Left ventricle myocardium inferior (tissue), 1 donor: ENCODE measurements at regions not wholly inside any gene's neighbourhood (a gene's known extent, or its start where the extent isn't known, plus 50 kb on each side); places are given as distances from the start of the nearest gene placed in this dataset.

Experiments used
- DNase-seq: peaks from one replicate; pipeline ENCODE4 v3.0.0-alpha.2; 2020
- H3K27ac ChIP-seq: fragments of 200-600 bp; replicated peaks from 2 replicates; pipeline ENCODE4 v1.8.0; 2021
- H3K27me3 ChIP-seq: fragments of 200-600 bp; 2 replicates; pipeline ENCODE4 v1.8.0; 2021; ENCODE audit warnings: low read depth
- H3K36me3 ChIP-seq: fragments of 200-600 bp; 2 replicates; pipeline ENCODE4 v1.8.0; 2021
- H3K4me1 ChIP-seq: fragments of 200-600 bp; 2 replicates; pipeline ENCODE4 v1.8.0; 2021
- H3K4me3 ChIP-seq: fragments of 200-600 bp; 2 replicates; pipeline ENCODE4 v1.8.0; 2021; ENCODE audit warnings: mild to moderate bottlenecking, moderate library complexity
- H3K9me3 ChIP-seq: fragments of 200-600 bp; replicated peaks from 2 replicates; pipeline ENCODE4 v1.8.0; 2021
- CTCF ChIP-seq: fragments of 200-600 bp; IDR thresholded peaks from 2 replicates; pipeline ENCODE4 v1.8.0; 2021; ENCODE audit warnings: antibody characterized with exemption, mild to moderate bottlenecking, borderline replicate concordance
- intact Hi-C: fragments of 100-400 bp; cut with micrococcal nuclease; formaldehyde crosslinking; loops from one replicate; pipeline ENCODE4 v1.11.0; 2022
- donor health status: DM: no; HTN: yes; CAD: no; lungs with severe emphysema.

GRCh38 chr10:121078036-121078435 lies 226.9 kb downstream of the WDR11 start:
- Histone ChIP-seq H3K27me3 (peaks cover 41% of the 10 kb centered on the region), H3K4me3 (no peak overlapping the region), H3K9me3 (no peaks in the 10 kb centered on the region), H3K36me3 (no peaks in the 10 kb centered on the region), H3K27ac (no peak overlapping the region), H3K4me1 (peaks cover 42% of the 10 kb centered on the region)
- intact Hi-C loops, result no loop called here
- TF ChIP-seq CTCF, result no peak
- no peak for DNase-seq

DNA sequence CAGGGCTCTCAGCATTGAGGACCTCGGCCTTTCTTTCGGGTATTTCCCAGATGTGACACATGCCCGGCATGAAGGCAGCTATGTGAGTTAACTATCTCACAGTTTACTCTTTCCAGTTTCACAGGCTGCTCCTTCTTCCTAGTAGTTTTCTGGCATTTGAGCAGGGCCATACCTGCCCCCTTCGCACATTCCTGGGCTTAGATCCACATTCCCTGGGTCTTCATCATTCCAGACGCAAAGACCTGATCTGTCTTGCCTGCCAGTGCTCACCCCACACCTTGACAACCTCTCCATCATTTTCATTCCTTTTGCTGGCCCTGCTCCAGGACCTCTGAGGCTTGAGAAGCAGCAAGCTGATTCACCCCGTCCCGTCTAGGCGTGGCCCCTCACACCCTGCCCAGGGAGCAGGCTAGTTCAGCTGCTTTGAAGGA lies 227.5 kb downstream of the WDR11 start:
- DNase-seq, result no peak
- H3K27ac ChIP-seq, result no peak overlapping the region
- peaks cover 46% of the 10 kb centered on the region for H3K27me3 ChIP-seq
- peaks cover 42% of the 10 kb centered on the region for H3K4me1 ChIP-seq
- TF ChIP-seq CTCF, result no peak
- no peaks in the 10 kb centered on the region for H3K36me3 ChIP-seq
- intact Hi-C loops, result no loop called here
- H3K4me3 ChIP-seq, result no peak overlapping the region
- no peaks in the 10 kb centered on the region for H3K9me3 ChIP-seq

GRCh38 chr10:121079226-121079625 lies 228.1 kb downstream of the WDR11 start:
- Histone ChIP-seq H3K36me3 (no peaks in the 10 kb centered on the region), H3K27ac (no peak overlapping the region), H3K4me3 (no peak overlapping the region), H3K4me1 (peaks cover 42% of the 10 kb centered on the region), H3K27me3 (peaks cover 51% of the 10 kb centered on the region), H3K9me3 (no peaks in the 10 kb centered on the region)
- DNase-seq, result no peak
- intact Hi-C loops, result no loop called here
- TF ChIP-seq CTCF, result no peak

- DNase-seq, result peak; percentile 45
- Histone ChIP-seq H3K4me3 (no peak overlapping the region), H3K27ac (peak overlapping the region; percentile 21), H3K9me3 (no peaks in the 10 kb centered on the region), H3K27me3 (peaks cover 63% of the 10 kb centered on the region), H3K4me1 (peaks cover 42% of the 10 kb centered on the region), H3K36me3 (no peaks in the 10 kb centered on the region)
- no peak for TF ChIP-seq CTCF
- intact Hi-C loops, result no loop called here
These were observed 229.2 kb downstream of the WDR11 start for GRCh38 chr10:121080281-121080891.

DNA sequence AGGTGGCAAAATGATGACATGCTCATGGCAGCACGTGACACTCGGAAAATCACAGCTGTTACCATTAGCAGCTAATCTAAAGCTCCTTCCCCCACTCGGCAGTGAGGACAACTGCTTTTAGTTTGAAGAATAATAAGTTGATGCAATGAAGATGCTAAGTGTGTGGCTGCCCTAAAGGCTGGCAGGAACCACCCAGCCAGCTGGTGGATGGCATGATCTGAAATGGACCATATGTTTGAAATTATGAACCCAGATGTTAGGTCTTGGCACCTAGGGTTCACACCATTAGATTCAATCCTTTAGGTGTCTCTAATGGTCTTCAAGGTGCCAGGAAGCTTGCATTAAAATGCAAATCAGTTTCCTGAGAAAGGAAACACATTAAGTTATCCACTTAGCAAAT lies 230.1 kb downstream of the WDR11 start:
- Histone ChIP-seq H3K27ac (no peak overlapping the region), H3K27me3 (peaks cover 72% of the 10 kb centered on the region), H3K36me3 (no peaks in the 10 kb centered on the region), H3K4me1 (peaks cover 40% of the 10 kb centered on the region), H3K9me3 (no peaks in the 10 kb centered on the region), H3K4me3 (no peak overlapping the region)
- intact Hi-C loops, result no loop called here
- no peak for TF ChIP-seq CTCF
- no peak for DNase-seq
